RWPE1 (cell line): ENCODE measurements at regions not wholly inside any gene's neighbourhood (a gene's known extent, or its start where the extent isn't known, plus 50 kb on each side); places are given as distances from the start of the nearest gene placed in this dataset.

ENCODE experiments used
- CTCF ChIA-PET: fragments of 350-600 bp; sonication (Branson Sonifier 250); formaldehyde crosslinking; extraction: SDS; loops from one replicate; lab custom pipeline; 2021; lab: Yijun Ruan, JAX
- POLR2A ChIA-PET: fragments of 400-600 bp; formaldehyde crosslinking; extraction: SDS; loops from one replicate; lab custom pipeline; 2020; ENCODE audit warnings: antibody characterized with exemption; ENCODE audit not compliant: low non-redundant PET; lab: Yijun Ruan, JAX
- DNase-seq: peaks from one replicate; pipeline ENCODE4 v3.0.0; 2012; ENCODE audit warnings: low spot score
- H3K27ac ChIP-seq: fragments of 450-650 bp; 2 replicates; pipeline ENCODE4 v1.5.1; 2017
- TF ChIP-seq, protein P1 (sequence below): fragments of 450-650 bp; conservative IDR thresholded peaks from 2 replicates; pipeline ENCODE4 v1.5.1; 2017; ENCODE audit warnings: low read depth, mild to moderate bottlenecking

DNA sequence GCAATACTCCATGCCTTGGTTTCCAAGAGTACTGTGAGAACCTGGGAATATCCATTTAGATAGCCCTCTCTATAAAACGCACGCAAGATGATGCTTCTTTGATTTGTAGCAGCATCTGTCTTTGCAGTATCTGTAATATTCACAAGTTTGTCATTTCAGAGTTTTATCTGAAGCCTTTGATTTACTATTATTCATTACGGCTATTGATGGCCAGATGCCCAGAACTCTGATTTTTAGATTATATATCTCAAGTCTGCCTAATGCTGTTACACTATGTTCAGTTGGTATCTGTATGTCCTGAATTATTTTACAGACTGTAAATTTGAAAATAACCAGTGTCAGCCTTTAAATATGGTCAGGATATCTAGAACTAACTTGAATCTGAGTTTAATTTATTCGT is 233.3 kb downstream of the FAM170A start:
- ChIA-PET CTCF (no interaction called here), POLR2A (no interaction called here)
- no peak overlapping the region for H3K27ac ChIP-seq
- DNase-seq, result no peak
- TF ChIP-seq, protein P1, sequence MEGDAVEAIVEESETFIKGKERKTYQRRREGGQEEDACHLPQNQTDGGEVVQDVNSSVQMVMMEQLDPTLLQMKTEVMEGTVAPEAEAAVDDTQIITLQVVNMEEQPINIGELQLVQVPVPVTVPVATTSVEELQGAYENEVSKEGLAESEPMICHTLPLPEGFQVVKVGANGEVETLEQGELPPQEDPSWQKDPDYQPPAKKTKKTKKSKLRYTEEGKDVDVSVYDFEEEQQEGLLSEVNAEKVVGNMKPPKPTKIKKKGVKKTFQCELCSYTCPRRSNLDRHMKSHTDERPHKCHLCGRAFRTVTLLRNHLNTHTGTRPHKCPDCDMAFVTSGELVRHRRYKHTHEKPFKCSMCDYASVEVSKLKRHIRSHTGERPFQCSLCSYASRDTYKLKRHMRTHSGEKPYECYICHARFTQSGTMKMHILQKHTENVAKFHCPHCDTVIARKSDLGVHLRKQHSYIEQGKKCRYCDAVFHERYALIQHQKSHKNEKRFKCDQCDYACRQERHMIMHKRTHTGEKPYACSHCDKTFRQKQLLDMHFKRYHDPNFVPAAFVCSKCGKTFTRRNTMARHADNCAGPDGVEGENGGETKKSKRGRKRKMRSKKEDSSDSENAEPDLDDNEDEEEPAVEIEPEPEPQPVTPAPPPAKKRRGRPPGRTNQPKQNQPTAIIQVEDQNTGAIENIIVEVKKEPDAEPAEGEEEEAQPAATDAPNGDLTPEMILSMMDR, result no peak

DNA sequence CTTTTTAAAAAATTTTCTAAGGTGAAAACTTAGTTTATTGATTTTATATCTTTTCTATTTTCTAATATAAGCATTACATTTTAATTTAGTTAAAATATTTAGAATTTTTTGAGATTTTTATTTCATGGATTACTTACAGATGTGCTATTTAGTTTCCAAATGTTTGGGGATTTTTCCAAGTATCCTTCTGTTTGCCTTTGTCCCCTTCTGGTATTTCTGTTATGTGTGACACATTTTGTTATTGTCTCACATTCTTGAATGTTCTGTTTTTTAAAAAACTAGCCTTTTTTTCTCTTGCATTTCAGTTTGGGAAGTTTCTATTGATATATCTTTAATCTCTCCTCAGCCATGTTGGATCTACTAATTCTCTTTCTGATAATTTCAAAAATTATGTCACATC is 234.9 kb downstream of the FAM170A start:
- ChIA-PET POLR2A (no interaction called here), CTCF (interaction anchor here (0.6 kb wide), 1 partner anchor 453 kb away, joined by 3 read pairs; no protein-coding TSS in a partner anchor)
- TF ChIP-seq, protein P1, result no peak
- H3K27ac ChIP-seq, result no peak overlapping the region
- DNase-seq, result no peak

DNA sequence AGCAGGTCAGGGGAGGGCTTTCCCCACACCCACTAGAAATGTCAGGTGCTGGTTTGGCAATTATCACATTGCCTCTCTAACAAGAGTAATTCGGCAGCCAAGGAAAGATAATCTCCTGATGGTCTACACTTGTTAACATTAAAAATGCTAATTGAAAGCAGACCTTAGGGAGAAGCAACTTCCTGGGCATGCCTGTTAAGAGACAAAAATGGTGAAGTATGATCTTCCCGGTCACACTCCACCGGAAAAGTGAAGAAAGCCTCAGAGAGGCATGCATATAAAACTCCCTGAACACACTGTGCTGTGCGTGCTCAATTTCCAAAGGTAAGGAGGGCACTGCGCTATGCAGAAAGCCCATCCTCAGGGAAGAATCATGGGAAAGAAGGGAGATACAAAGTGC is 244.3 kb downstream of the FAM170A start:
- ChIA-PET CTCF (interaction anchor here (1.0 kb wide), 1 partner anchor 11 kb away, joined by 8 read pairs; no protein-coding TSS in a partner anchor), POLR2A (no interaction called here)
- no peak overlapping the region for H3K27ac ChIP-seq
- no peak for DNase-seq
- TF ChIP-seq, protein P1, result no peak

DNA sequence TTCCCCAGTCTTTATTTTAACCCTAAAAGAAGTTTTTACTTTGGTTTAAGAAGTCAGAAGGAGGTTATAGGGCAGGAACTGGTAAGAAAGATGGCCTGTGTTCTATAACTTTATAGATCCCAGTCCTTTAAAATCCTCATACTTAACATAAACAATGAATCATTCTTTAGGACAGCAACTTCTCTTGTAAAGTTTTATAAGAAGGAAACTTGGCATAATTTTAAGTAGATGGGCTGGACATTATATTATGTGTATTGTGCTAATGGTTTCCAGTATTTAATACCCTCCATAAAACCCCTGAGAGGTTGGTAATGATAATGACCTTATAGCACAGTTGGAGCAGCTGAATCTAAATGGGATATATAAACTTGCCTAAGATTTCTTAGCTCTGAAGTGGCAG is 247.2 kb downstream of the FAM170A start:
- TF ChIP-seq, protein P1, result no peak

DNA sequence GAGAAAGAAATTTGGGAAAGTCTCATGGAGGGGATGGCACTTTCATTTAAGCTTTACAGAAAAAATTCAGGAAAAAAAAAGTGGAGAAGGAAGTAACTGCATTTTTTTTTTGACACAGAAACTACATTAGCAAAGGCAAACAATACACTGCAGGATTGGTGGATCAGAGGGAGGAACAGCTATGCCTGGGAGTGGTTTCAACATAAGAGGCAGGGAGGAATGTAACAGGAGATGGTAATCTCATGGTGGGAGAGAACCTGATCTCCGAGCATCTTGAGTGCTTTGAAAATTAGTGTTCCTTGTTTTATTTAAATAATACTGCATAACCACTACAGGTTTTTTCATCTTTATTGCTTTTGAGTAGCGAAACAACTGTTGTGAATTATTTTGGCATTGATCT is 249.4 kb downstream of the FAM170A start:
- POLR2A ChIA-PET, result no interaction called here
- DNase-seq, result no peak
- CTCF ChIA-PET, result interaction anchor here (0.6 kb wide), 2 partner anchors 92 to 451 kb away, joined by 3 to 7 read pairs; no protein-coding TSS in a partner anchor
- TF ChIP-seq, protein P1, result no peak
- no peak overlapping the region for H3K27ac ChIP-seq

More for the DNA sequence above, 247.2 kb downstream of the FAM170A start:
- H3K27ac ChIP-seq, result no peak overlapping the region
- POLR2A ChIA-PET, result no interaction called here
- DNase-seq, result no peak
- CTCF ChIA-PET, result interaction anchor here (0.5 kb wide), 1 partner anchor 56 kb away, joined by 5 read pairs; no protein-coding TSS in a partner anchor

DNA sequence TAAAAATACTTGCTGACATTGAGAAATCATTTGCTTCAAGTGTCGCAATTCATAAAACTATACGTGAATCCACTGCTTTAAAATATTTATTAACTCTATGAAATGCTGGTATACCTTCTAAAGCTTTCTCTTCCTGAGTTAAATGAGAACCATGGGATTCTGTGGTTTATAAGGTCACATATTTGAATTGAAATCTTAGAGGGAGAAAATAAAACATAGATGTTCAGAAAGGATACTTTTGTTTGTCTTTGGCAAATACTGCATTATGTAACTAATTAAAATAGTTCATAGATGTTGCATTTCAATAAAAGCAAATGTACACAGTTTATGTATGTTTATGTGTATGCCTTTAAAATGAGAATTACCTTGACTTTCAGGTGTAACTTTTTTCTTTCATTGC is 250.1 kb downstream of the FAM170A start:
- ChIA-PET POLR2A (no interaction called here), CTCF (no interaction called here)
- no peak overlapping the region for H3K27ac ChIP-seq

More for the DNA sequence above, 250.1 kb downstream of the FAM170A start:
- DNase-seq, result no peak
- TF ChIP-seq, protein P1, result no peak
